Fibroblast of the conjunctiva (primary cell): ENCODE measurements at regions not wholly inside any gene's neighbourhood (a gene's known extent, or its start where the extent isn't known, plus 50 kb on each side); places are given as distances from the start of the nearest gene placed in this dataset.
"Not testable (repeated sequence)": the region's sequence is repeated elsewhere in the genome, so short reads cannot be mapped to it uniquely, and the experiment has no call there.

Experiments used
- DNase-seq: peaks from one replicate; pipeline ENCODE4 v3.0.0-alpha.2; 2010; ENCODE audit warnings: low read depth

GRCh38 chr2:123717636-123718334, 307.3 kb upstream of the CNTNAP5 start:
- DNase-seq = no peak

- no peak for DNase-seq
These were observed 304.3 kb upstream of the CNTNAP5 start for GRCh38 chr2:123720760-123721159.

GRCh38 chr2:123723706-123724105, 301.4 kb upstream of the CNTNAP5 start:
- DNase-seq = no peak

GRCh38 chr2:123732563-123732962, 292.5 kb upstream of the CNTNAP5 start:
- DNase-seq = no peak

- DNase-seq = no peak
These were observed 287.7 kb upstream of the CNTNAP5 start for GRCh38 chr2:123737371-123737770.

GRCh38 chr2:123738643-123739042, 286.4 kb upstream of the CNTNAP5 start:
- no peak for DNase-seq

GRCh38 chr2:123746006-123746405, 279.1 kb upstream of the CNTNAP5 start:
- DNase-seq = no peak

- no peak for DNase-seq
These were observed 277.8 kb upstream of the CNTNAP5 start for GRCh38 chr2:123747326-123747725.

GRCh38 chr2:123762221-123762620, 262.9 kb upstream of the CNTNAP5 start:
- DNase-seq = no peak

- DNase-seq = no peak
These were observed 256.9 kb upstream of the CNTNAP5 start for GRCh38 chr2:123768233-123768632.

GRCh38 chr2:123769001-123769400, 256.1 kb upstream of the CNTNAP5 start:
- DNase-seq = no peak

GRCh38 chr2:123770996-123771720, 253.9 kb upstream of the CNTNAP5 start:
- no peak for DNase-seq

- no peak for DNase-seq
These were observed 253.0 kb upstream of the CNTNAP5 start for GRCh38 chr2:123771928-123772632.

GRCh38 chr2:123777116-123777515, 248.0 kb upstream of the CNTNAP5 start:
- no peak for DNase-seq

GRCh38 chr2:123783164-123783563, 241.9 kb upstream of the CNTNAP5 start:
- DNase-seq = no peak

- DNase-seq = no peak
These were observed 239.8 kb upstream of the CNTNAP5 start for GRCh38 chr2:123785332-123785731.

GRCh38 chr2:123791207-123791606, 233.9 kb upstream of the CNTNAP5 start:
- DNase-seq = no peak

GRCh38 chr2:123791684-123792083, 233.4 kb upstream of the CNTNAP5 start:
- no peak for DNase-seq

GRCh38 chr2:123804126-123804525, 221.0 kb upstream of the CNTNAP5 start:
- not testable (repeated sequence) for DNase-seq

- DNase-seq = not testable (repeated sequence)
These were observed 219.3 kb upstream of the CNTNAP5 start for GRCh38 chr2:123805746-123806145.

GRCh38 chr2:123808243-123808642, 216.8 kb upstream of the CNTNAP5 start:
- DNase-seq = no peak

GRCh38 chr2:123811846-123812245, 213.2 kb upstream of the CNTNAP5 start:
- no peak for DNase-seq

GRCh38 chr2:123816203-123816602, 208.9 kb upstream of the CNTNAP5 start:
- no peak for DNase-seq
